Fibroblast of skin of scalp (primary cell): ENCODE measurements at regions not wholly inside any gene's neighbourhood (a gene's known extent, or its start where the extent isn't known, plus 50 kb on each side); places are given as distances from the start of the nearest gene placed in this dataset.

ENCODE experiments used
- DNase-seq: peaks from one replicate; pipeline ENCODE4 v3.0.0-alpha.2; 2013

DNA sequence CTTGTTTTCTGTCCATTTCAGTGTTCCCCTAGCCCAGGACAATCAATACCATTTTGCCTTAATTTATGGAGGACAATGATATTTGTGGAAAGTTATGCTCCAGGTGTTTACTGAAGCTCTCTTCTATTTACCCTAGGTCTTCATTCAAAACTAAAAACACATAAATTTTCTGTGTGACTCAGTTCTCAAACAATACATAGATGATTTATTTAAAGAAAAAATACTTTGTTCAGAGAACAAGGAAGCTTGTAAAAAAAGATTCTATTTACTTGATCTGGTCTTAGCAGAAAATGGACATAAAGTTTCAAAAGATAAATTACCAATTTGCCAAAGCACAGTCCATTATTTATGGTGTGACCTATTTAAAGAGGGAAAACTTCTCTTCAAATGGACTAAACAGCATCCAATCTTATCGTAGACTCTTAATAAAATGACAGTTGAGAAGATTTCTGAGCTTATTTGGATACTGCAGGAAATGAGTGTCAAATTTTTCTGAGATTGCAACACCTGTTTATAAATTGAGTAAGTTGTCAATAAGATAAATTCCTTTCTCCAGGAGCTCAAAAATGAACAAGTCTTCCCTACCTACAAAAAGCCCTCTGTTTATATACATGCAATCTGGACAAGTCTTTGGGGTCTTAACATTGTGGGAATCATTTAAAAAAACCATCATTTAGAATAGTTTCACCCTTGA is 627.2 kb downstream of the PSAT1 start:
- DNase-seq: no peak

DNA sequence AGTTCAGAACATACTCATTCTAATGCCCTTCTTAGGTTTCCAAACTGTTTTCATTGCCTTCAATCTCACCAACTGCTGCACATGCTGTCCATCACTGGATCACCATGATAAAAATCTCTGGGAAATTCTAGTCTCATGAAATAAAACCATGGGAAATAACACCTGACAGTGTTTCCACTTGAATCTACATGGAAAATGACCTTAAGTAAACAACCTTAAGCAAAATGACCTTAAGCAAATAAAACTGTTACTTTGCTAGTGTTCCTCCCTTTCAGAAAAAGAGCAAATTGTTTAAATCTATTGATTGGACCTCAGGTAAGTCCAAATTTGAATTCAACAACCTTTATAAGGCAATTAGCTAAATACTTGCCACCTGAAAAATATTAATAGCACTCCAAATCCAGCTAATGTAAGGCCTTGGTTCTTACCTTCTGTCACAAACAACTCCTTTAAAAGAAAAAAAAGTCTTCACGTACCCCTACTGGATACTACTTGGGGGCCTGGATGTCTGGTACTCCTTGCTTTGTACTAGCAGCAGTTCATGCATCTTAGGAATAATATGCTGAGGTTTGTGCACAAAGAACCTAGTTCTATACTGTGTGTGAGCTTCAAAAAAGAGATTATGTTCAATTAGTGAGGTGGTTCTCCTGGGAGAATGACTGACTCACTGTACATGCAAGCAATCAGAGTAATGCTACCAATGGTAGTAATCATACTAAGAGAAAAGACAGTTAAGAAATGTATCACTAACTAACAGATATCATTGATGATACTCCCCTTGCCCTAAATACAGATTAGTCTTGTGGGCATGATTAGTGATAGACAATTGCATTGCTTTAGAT is 630.4 kb downstream of the PSAT1 start:
- no peak for DNase-seq

DNA sequence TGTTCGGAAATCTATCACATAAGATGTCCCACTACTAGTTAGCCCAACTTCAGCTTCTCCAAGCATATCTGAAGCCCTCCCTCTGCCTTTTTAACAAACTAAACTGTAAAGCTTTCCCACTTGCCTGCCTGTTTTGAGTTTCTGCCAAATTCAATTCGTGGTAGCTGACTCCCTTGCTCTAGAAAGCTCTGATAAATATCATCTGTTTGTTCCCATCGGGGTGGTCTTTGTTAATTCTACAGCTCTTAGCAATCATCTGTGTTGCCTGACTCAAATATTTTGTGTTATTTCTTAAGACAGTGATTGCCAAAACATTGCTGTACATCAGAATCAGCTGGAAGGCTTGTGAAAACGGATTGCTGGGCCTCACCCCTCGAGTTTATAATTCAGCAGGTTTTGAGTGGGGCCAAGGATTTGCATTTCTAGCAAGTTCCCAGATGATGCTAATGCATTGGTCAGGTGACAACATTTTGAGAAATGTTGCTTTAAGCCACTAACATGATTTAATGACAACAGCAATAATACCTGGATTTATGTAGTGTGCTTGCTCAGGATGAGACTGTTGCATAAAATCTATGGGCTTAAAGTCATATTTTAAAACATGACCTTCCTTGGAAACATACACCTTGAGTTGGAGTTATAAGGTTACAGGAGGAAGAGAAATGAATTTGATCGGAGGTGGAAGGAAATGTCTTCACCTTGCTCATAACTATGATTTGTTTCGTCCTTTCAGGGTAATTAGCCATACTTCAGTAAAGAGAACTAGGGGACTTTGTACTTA is 631.9 kb downstream of the PSAT1 start:
- DNase-seq: peak; percentile 39

DNA sequence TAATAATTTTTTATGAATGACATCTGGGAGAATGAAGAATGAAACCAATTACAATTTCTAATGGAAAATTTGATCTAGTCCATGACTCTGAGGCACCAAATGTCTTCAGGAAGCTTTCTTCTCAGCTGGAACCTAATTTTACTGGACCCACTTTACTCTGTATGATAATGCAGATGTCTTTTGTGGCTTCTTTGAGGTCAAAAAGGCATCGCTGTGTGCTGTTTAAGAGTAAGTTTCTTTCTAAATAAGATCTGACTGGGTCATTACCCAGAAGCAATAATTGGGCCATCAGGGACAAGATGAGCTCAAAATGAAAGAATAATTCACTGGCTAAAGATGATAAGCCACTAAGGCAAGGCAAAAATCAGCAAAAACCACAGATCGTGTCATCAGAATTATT is 633.4 kb downstream of the PSAT1 start:
- no peak for DNase-seq

GRCh38 chr9:78932849-78933627 is 636.1 kb downstream of the PSAT1 start:
- DNase-seq: peak; percentile 80

DNA sequence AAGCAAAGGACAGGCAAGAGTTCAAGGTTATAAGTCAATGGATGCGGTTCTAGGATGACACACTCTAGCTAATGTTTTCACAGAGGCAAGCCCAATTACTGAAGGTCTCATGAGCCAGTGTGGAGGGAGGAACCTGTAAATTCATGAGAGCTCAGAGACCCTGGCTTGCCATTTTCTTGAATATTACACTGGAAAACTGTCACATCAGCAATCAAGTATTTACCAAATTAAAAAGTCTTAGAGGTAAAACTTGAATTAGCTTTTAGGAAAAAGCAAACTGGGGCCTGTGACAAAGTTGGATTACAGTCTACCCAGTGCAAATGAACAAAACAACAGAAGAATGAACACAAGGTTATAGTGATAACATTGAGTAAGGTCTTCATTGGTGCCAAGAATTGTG is 636.9 kb upstream of the TLE4 start:
- no peak for DNase-seq

DNA sequence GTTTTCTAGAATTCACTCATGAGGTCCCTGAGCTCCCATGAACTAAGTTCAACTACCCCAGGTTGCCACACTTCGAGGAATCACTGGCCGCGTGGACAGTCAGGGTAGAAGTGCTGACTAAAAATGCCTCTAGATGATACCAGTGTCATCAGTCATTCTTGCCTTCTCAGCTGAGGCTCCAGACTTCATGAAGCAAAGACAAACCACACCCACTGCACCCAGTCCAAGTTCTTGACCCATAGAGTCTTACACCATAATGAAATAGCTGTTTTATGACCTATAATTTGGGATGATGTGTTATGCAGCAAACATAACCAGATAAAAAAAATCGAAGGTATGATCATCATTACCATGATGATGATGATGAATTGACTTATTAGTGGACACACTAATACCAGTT is 632.9 kb upstream of the TLE4 start:
- no peak for DNase-seq

DNA sequence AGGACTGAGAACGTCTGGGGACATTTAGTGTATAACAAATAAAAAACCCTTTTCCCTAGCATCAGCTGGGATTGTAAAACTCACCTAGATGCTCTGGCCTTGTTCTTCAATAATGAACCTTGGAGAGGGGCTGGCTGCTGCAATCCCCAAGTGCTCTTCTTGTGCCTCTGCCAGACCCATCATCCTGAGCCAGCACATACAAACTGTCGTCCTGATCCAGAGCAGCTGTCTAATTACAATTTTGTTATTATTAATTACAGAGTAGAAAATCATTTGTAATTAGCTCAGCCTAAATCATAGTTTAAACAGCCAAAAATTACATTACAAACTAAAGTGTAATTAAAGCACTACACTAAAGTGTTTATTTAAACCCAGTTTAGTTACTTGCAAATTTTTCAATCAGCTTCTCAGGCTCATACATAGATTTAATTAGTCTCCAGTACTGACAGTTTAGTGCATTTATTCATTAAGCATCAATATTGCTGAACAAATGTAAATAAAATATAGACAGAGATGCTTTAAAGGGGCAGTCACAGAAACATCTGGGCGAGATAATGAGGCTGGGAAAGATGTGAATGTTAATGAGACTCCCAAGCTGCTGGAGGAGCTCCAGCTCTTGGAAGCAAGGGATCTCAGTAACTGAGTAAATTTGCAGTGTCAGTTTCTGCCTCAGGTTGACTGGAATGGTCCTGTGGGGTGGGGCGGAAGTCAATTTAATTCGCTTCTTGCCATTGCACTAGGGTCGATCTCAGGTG is 632.3 kb upstream of the TLE4 start:
- DNase-seq: no peak

DNA sequence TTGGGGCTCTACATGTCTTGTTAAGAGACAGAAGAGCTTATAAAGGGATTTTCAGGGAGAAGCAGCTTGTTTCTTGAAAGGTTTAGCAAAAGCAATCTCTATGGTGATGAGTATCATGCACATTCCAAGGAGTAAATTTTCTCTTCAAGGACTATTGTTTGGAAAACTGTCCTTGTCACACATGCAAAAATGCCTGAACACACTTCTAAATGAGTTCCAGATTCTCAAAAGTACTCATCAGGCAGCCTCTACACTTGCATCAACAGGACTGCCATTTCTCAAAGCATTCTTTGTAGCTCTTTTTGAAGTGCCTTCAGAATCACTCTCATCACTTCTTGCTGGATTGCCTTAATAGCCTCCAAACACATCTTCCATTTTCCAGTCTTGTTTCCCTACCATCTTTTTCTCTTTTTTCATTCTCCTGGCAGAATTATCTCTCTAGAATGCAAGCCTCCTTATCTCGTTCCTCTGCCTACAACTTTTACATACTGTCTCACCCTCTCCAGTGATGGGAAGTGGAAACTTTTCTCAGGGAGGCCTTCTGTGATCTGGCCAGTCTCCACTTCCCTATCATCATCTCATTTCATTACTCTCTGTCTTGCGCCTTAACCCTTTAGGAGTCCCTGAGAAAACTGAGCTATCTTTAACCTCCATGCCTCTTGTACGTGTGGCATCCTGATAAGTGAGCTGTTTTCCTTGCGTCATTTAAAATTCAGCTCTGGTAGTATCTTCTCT is 631.5 kb upstream of the TLE4 start:
- DNase-seq: peak; percentile 34

- peak; percentile 32 for DNase-seq
Measured at GRCh38 chr9:78954286-78954685, 617.5 kb upstream of the TLE4 start.

DNA sequence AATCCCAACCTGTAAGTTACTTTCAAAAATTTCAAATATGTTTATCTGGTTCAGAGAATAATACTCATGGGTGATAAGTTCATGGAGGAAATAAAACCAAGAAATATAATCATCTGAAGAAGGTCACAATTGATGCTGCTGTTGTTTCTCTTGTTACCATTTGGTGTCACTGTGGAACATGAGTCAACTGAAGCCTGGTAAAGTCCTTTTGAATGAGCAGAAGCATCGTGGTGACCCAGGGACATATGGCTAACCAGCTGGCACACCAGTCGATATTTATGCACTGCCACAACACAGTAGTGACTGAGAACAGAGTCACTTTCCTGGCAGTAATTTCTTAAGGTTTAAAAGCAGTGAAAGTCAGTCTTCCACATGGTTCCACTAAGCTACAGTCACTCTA is 612.9 kb upstream of the TLE4 start:
- DNase-seq: no peak

DNA sequence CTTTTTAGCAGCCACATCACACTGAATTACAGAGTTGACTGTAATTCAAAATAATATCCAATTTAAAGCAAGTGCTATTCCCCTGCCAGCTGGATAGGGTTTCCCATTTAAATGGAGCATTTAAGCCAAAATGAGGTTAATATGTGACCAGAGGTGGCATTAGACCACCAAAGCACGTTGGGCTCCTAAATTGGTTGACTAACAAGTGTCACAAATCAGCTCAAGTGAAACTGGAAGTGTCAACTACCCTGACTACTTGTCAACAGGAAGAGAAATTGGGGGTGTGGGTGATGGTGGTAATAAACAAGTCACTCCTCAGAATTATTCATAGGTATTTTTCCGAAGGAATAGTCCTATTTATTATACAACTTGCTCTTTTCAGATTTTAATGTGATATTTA is 609.6 kb upstream of the TLE4 start:
- no peak for DNase-seq

- no peak for DNase-seq
Measured at GRCh38 chr9:78963911-78964310, 607.9 kb upstream of the TLE4 start.

DNA sequence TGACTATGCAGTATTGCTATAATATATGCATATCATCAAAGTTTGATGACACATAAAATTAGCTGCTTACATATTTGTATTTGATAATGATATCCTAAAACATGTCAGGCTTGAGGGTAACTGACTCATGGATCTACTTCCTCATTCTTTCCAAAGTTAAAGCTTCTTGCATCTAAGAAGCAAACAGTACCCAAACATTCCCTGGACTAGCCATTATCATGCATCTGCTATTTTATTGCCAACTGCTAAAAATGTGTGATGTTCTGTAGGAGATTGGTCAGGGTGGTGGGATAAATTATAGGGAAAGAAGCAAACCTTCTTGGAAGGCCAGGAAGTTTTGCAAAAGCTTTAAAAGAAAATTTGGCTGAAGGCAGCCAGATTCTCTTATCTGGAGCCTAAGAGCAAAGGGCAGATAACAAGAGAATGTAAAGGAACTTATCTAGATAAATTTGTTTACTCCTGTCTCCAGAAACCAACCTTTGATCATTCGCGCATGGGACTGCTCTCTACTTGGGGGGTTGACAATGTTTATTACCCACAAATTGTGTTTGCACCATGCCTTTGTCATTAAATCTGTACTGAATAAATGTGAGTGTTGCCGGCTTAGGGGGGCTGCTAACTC is 604.1 kb upstream of the TLE4 start:
- peak; percentile 25 for DNase-seq

DNA sequence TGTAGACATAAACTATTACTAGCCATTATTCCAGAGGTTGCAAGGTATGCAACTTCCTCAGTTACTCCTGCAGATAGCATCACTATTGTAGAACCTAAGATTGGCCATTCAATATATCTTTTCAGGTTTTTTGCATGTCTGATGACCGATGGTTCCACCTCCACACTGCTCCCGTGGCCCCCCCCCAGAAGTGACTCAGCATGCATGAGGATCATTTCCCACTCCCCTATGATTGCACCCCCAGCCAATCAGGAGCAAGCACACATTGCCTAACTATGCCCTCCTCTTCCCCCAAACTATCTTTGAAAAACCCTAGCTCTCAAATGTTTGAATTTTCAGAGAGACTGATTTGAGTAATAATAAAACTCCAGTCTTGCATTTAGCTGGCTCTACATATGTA is 601.4 kb upstream of the TLE4 start:
- no peak for DNase-seq

DNA sequence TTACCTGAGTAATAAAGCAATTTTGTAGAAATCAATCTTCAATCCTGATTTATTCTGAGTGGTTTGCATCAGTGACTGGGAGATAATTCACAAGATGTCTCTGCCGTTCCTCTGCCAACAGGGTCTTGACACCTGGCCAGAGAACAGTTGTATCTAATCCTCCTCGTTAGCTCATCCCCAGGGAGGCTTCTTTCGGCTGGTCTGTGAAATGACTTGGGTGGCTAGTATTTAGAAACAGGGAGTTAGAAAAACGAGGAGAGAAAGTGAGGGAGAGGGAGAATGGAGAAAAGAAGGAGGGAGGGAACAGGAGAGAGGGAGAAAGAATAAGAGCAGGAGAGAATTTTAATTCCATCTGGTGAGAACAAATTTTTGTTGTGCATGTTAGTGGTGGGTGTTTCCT is 600.2 kb upstream of the TLE4 start:
- no peak for DNase-seq

GRCh38 chr9:78972303-78972999 is 599.3 kb upstream of the TLE4 start:
- no peak for DNase-seq

GRCh38 chr9:78973907-78974306 is 597.9 kb upstream of the TLE4 start:
- peak; percentile 43 for DNase-seq

GRCh38 chr9:78982849-78983248 is 588.9 kb upstream of the TLE4 start:
- peak; percentile 36 for DNase-seq
